ENCODE measurements at regions not wholly inside any gene's neighbourhood (a gene's known extent, or its start where the extent isn't known, plus 50 kb on each side); places are given as distances from the start of the nearest gene placed in this dataset.

DNA sequence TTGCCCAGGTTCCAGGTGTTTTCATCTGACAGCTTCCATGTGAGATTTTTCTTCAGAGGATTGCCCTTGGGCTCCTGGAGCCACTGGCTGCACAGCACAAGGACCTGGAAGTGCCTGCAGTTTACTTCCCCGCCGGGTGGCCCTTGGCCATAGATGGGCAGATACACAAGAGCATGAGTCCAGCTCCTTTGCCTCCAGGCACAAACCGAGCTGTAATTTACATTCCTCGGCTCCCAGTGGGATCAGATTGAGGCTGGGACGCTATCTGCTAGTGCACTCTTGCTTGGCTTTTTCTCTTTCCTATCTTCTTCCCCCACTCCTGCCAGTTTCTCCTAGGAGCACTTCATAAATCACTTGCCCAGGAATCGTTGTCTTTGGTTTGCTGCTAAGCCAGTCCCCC, 85.4 kb upstream of the RALY start:
- TF ChIP-seq, protein P1, sequence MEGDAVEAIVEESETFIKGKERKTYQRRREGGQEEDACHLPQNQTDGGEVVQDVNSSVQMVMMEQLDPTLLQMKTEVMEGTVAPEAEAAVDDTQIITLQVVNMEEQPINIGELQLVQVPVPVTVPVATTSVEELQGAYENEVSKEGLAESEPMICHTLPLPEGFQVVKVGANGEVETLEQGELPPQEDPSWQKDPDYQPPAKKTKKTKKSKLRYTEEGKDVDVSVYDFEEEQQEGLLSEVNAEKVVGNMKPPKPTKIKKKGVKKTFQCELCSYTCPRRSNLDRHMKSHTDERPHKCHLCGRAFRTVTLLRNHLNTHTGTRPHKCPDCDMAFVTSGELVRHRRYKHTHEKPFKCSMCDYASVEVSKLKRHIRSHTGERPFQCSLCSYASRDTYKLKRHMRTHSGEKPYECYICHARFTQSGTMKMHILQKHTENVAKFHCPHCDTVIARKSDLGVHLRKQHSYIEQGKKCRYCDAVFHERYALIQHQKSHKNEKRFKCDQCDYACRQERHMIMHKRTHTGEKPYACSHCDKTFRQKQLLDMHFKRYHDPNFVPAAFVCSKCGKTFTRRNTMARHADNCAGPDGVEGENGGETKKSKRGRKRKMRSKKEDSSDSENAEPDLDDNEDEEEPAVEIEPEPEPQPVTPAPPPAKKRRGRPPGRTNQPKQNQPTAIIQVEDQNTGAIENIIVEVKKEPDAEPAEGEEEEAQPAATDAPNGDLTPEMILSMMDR (IDR thresholded peaks at IDR 0.05; ENCODE audit: low read length, missing control alignments), result no peak
- peak; percentile 20 for DNase-seq (ENCODE audit: low read depth)
- H3K4me3 ChIP-seq (replicated peaks; ENCODE audit: low read depth, low read length), result no peak overlapping the region

DNA sequence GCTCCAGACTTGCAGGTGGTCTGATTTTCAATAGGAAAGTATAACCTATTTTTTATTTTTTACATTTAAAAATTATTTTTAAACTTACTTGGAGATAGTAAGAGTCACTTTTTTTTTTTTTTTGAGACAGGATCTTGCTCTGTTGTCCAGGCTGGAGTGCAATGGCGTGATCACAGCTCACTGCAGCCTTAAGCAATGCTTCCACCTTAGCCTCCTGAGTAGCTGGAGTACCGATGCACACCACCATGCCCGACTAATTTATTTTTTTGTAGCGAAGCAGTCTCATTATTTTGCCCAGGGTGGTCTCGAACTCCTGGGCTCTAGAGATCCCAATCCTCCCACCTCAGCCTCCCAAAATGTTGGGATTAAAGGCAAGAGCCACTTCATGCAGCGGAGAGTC, 84.8 kb upstream of the RALY start:
- TF ChIP-seq, protein P1 (IDR thresholded peaks at IDR 0.05; ENCODE audit: low read length, missing control alignments), result no peak
- no peak for DNase-seq (ENCODE audit: low read depth)
- H3K4me3 ChIP-seq (replicated peaks; ENCODE audit: low read depth, low read length), result no peak overlapping the region

DNA sequence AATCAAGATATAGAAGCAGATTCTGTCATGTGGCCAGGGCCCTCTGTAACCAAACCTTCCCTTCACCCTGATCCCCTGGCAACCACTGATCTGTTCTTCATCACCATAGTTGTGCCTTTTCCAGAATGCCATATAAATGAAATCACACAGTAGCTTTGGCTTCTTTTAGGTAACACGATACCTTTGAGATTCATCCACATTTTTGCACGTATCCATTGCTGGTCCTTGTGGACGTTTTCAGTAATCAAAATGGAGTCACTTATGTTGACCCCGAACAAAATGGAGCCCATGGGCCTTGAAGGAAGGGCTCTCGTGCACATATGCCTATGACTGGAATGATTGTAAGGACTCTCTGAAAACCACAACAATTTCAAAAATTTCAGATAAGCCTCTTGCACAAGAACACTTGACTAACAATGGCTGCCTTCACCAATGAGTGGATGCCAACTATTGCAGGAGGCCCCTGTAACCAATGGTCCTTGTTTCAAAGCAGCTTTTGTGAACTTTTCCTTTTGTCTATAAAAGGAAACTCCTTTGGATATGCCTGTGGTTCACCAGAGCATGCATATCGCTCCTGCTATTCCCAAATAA, 84.3 kb upstream of the RALY start:
- H3K4me3 ChIP-seq (replicated peaks; ENCODE audit: low read depth, low read length), result no peak overlapping the region
- TF ChIP-seq, protein P1 (IDR thresholded peaks at IDR 0.05; ENCODE audit: low read length, missing control alignments), result no peak
- peak; percentile 99 for DNase-seq (ENCODE audit: low read depth)

DNA sequence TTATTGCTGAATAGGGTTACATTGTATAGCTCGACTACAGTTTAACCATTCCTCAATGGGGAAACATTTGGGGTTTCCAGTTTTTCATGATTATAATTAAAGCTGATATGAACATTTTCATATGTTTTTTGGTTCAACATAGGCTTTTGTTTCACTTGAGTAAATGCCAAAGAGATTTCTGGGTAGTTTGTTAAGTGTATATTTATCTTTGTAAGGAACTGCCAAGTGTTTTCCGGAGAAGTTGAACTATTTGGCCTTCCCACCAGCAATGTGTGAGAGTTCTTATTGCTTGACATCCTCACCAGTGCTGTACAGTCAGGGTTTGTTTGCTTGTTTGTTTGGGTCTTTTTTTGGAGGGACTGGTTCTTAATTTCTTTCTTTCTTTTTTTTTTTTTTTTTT, 83.7 kb upstream of the RALY start:
- TF ChIP-seq, protein P1 (IDR thresholded peaks at IDR 0.05; ENCODE audit: low read length, missing control alignments), result no peak
- H3K4me3 ChIP-seq (replicated peaks; ENCODE audit: low read depth, low read length), result no peak overlapping the region
- peak; percentile 82 for DNase-seq (ENCODE audit: low read depth)

DNA sequence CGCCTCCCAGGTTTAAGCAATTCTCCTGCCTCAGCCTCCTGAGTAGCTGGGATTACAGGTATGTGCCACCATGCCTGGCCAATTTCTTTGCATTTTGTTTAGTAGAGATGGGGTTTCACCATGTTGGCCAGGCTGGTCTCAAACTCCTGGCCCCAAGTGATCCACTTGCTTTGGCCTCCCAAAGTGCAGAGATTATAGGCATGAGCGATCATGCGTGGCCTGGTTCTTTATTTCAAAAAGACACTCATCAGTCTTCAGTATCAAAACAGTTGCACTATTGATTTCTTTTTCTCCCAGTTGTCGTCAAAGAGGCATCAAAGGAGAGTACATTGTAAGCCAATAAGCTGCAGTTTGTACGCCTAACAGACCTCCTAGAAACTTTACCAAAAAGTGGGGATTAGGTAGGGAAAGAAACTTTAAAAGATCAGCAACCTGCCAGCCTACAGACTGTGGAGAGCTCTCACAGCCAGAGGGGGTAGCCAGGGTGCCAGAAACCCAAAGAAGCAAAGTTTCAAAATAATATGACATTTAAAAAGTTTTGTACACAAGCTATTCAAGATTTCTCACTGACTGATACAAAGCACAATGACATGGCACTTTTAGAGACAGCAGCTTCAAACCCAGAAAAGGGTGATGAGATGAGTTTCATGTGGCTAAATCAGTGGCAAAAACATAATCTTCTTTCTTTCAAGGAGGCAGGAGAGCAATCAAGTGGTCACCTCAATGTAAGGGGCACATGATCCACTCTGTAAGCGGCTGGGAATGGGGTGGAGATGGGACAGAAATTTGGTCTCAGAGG, 83.0 kb upstream of the RALY start:
- no peak overlapping the region for H3K4me3 ChIP-seq (replicated peaks; ENCODE audit: low read depth, low read length)
- no peak for DNase-seq (ENCODE audit: low read depth)
- TF ChIP-seq, protein P1 (IDR thresholded peaks at IDR 0.05; ENCODE audit: low read length, missing control alignments), result no peak

DNA sequence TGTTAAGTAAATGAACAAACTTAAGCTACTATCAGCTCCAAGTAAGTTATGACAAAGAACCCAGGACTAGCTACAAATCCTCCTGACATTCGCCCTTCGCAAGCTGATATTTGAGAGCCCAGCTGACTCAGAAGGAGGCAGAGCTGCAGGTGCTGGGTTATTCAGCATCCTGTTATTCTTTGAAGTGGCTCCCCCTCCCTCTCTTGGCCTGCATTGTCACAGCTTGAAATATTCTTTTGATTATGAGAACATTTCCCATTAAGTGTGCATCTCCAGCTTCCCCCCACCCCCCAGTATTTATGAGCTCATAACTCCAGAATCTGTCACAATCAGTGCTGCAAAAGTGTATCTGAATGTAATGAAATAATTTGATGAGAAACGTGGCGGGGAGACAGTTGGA, 78.8 kb upstream of the RALY start:
- H3K4me3 ChIP-seq (replicated peaks; ENCODE audit: low read depth, low read length), result no peak overlapping the region
- peak; percentile 66 for DNase-seq (ENCODE audit: low read depth)
- TF ChIP-seq, protein P1 (IDR thresholded peaks at IDR 0.05; ENCODE audit: low read length, missing control alignments), result no peak

Measured in fibroblast of pulmonary artery (primary cell).